ENCODE measurements at regions not wholly inside any gene's neighbourhood (a gene's known extent, or its start where the extent isn't known, plus 50 kb on each side); places are given as distances from the start of the nearest gene placed in this dataset.

DNA sequence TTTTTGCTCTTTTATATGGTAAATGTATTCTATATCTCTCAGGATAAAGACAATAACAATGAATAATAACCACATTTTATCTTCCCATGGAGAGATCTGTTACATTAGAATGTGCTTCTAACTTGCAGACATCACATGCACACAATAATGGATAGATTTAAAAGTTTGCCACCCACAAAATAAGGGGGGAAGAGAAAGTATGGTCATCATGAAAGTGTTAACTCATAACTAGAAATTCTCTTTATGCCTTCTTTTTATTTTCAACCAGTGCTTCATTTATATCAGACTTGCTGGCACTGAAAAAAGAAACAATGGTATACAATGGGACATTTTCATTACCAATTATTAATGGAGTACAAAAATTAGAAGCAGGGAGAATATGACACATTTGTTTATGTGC lies 470.0 kb downstream of the FAT4 start:
- Histone ChIP-seq H3K36me3 (replicated peaks in 1 of 2) (no peaks in the 10 kb centered on the region), H3K27me3 (no peaks in the 10 kb centered on the region), H3K9me3 (replicated peaks in 1 of 3) (no peaks in the 10 kb centered on the region), H3K4me1 (replicated peaks in 1 of 2) (no peaks in the 10 kb centered on the region), H3K4me3 (no peak overlapping the region), H3K27ac (no peak overlapping the region)
- TF ChIP-seq, protein P1, sequence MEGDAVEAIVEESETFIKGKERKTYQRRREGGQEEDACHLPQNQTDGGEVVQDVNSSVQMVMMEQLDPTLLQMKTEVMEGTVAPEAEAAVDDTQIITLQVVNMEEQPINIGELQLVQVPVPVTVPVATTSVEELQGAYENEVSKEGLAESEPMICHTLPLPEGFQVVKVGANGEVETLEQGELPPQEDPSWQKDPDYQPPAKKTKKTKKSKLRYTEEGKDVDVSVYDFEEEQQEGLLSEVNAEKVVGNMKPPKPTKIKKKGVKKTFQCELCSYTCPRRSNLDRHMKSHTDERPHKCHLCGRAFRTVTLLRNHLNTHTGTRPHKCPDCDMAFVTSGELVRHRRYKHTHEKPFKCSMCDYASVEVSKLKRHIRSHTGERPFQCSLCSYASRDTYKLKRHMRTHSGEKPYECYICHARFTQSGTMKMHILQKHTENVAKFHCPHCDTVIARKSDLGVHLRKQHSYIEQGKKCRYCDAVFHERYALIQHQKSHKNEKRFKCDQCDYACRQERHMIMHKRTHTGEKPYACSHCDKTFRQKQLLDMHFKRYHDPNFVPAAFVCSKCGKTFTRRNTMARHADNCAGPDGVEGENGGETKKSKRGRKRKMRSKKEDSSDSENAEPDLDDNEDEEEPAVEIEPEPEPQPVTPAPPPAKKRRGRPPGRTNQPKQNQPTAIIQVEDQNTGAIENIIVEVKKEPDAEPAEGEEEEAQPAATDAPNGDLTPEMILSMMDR (IDR thresholded peaks at IDR 0.05), result no peak
- TF ChIP-seq POLR2A (IDR thresholded peaks at IDR 0.05), result no peak
- intact Hi-C loops (cut with DNase I), result no loop called here
- no peak for DNase-seq

DNA sequence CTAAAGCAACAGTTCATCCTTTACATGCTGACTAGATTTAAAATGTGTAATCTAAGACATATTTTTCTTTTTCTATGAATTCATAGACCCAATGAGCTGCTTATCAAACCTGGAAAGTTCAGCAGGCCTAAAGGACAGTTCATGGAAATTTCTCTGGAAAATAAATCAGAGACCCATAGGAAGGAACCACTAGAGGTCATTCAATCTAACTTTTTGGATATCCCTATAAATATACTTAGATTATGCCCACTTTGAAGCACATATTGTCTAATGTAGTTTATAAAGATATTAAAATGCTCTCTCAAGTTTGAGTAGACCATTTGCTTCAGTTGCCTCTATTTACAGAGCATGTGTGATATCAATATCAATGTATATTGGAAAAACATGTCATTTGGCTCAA lies 473.0 kb downstream of the FAT4 start:
- TF ChIP-seq, protein P1 (IDR thresholded peaks at IDR 0.05), result no peak
- no peak for TF ChIP-seq POLR2A (IDR thresholded peaks at IDR 0.05)
- intact Hi-C loops (cut with DNase I), result no loop called here

DNA sequence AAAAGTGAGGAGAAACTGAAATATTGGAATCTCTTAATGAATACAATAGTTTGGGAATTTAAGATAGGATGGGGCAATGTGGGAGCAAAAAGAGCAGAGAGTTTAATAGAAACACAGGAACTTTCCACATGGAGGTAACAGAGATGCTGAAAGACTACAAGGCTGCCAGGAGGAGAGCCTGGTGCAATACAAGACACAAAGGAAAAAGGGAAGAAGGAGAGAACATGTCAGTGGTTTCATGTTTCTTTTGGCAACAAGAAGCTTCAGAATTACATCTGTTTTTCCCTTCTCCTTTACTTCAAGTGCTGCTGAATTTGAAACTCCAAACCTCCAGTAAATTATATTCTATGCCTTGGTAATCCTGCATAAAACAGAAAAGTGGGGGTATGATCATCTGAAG lies 474.3 kb downstream of the FAT4 start:
- Histone ChIP-seq H3K9me3 (replicated peaks in 1 of 3) (no peaks in the 10 kb centered on the region), H3K4me3 (no peak overlapping the region), H3K27me3 (no peaks in the 10 kb centered on the region), H3K36me3 (replicated peaks in 1 of 2) (no peaks in the 10 kb centered on the region), H3K4me1 (replicated peaks in 1 of 2) (no peaks in the 10 kb centered on the region), H3K27ac (no peak overlapping the region)
- no peak for TF ChIP-seq POLR2A (IDR thresholded peaks at IDR 0.05)
- TF ChIP-seq, protein P1 (IDR thresholded peaks at IDR 0.05), result no peak
- intact Hi-C loops (cut with DNase I), result no loop called here
- DNase-seq, result no peak

More for the DNA sequence above, 473.0 kb downstream of the FAT4 start:
- Histone ChIP-seq H3K27ac (no peak overlapping the region), H3K4me3 (no peak overlapping the region), H3K4me1 (replicated peaks in 1 of 2) (no peaks in the 10 kb centered on the region), H3K9me3 (replicated peaks in 1 of 3) (no peaks in the 10 kb centered on the region), H3K27me3 (no peaks in the 10 kb centered on the region), H3K36me3 (replicated peaks in 1 of 2) (no peaks in the 10 kb centered on the region)
- DNase-seq, result no peak

DNA sequence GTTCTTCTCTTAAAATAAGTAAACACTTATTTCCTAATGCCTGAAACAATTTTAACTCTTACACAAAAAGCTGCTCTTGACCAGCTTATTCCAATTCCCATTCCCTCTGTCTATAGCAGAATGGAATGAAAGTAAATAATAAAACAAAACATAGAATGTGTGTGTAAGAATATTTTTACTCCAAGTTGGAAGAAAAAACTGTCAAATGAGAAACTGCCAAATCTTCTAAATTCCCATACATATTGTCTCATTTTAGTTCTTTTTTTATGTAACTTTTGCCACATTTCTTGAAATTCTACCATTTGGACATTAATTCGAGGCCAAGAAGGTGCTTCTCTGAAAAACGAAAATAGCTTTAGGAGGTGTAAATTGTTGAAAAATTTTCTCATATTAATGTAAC lies 477.1 kb downstream of the FAT4 start:
- Histone ChIP-seq H3K27ac (no peak overlapping the region), H3K36me3 (replicated peaks in 1 of 2) (no peaks in the 10 kb centered on the region), H3K9me3 (replicated peaks in 1 of 3) (no peaks in the 10 kb centered on the region), H3K4me3 (no peak overlapping the region), H3K4me1 (replicated peaks in 1 of 2) (no peaks in the 10 kb centered on the region), H3K27me3 (no peaks in the 10 kb centered on the region)
- WGBS, 4 donors, result 67 to 89% (median 75%) methylated on average over 2 of the region's 2 CpGs
- intact Hi-C loops (cut with DNase I), result no loop called here
- DNase-seq, result no peak
- TF ChIP-seq, protein P1 (IDR thresholded peaks at IDR 0.05), result no peak
- no peak for TF ChIP-seq POLR2A (IDR thresholded peaks at IDR 0.05)
